ENCODE measurements at regions not wholly inside any gene's neighbourhood (a gene's known extent, or its start where the extent isn't known, plus 50 kb on each side); places are given as distances from the start of the nearest gene placed in this dataset.

- H3K4me3 Mint-ChIP-seq (ENCODE audit: unreplicated experiment) = no peak overlapping the region
- no peak overlapping the region for H3K27ac Mint-ChIP-seq (ENCODE audit: unreplicated experiment)
- no peak for DNase-seq (ENCODE audit: low spot score)
- H3K27me3 Mint-ChIP-seq (ENCODE audit: unreplicated experiment) = no peaks in the 10 kb centered on the region
- TF ChIP-seq CTCF (IDR thresholded peaks at IDR 0.05; ENCODE audit: unreplicated experiment) = no peak
- H3K36me3 Mint-ChIP-seq (ENCODE audit: low read depth, unreplicated experiment) = no peaks in the 10 kb centered on the region
- no peaks in the 10 kb centered on the region for H3K4me1 Mint-ChIP-seq (ENCODE audit: unreplicated experiment)
- peaks cover 4% of the 10 kb centered on the region for H3K9me3 Mint-ChIP-seq (ENCODE audit: unreplicated experiment)
These were observed 994.9 kb upstream of the SLIT2 start for GRCh38 chr4:19256823-19257222.

GRCh38 chr4:19254486-19254885, 997.2 kb upstream of the SLIT2 start:
- H3K4me3 Mint-ChIP-seq (ENCODE audit: unreplicated experiment) = no peak overlapping the region
- DNase-seq (ENCODE audit: low spot score) = no peak
- no peak for TF ChIP-seq CTCF (IDR thresholded peaks at IDR 0.05; ENCODE audit: unreplicated experiment)
- no peaks in the 10 kb centered on the region for H3K4me1 Mint-ChIP-seq (ENCODE audit: unreplicated experiment)
- H3K27me3 Mint-ChIP-seq (ENCODE audit: unreplicated experiment) = peaks cover 4% of the 10 kb centered on the region
- H3K9me3 Mint-ChIP-seq (ENCODE audit: unreplicated experiment) = peaks cover 4% of the 10 kb centered on the region
- no peaks in the 10 kb centered on the region for H3K36me3 Mint-ChIP-seq (ENCODE audit: low read depth, unreplicated experiment)
- no peak overlapping the region for H3K27ac Mint-ChIP-seq (ENCODE audit: unreplicated experiment)

- Mint-ChIP-seq H3K27me3 (ENCODE audit: unreplicated experiment) (peaks cover 4% of the 10 kb centered on the region), H3K4me3 (ENCODE audit: unreplicated experiment) (no peak overlapping the region), H3K27ac (ENCODE audit: unreplicated experiment) (no peak overlapping the region), H3K9me3 (ENCODE audit: unreplicated experiment) (no peaks in the 10 kb centered on the region), H3K36me3 (ENCODE audit: low read depth, unreplicated experiment) (no peaks in the 10 kb centered on the region), H3K4me1 (ENCODE audit: unreplicated experiment) (peaks cover 4% of the 10 kb centered on the region)
- no peak for DNase-seq (ENCODE audit: low spot score)
- no peak for TF ChIP-seq CTCF (IDR thresholded peaks at IDR 0.05; ENCODE audit: unreplicated experiment)
These were observed 1003.7 kb upstream of the SLIT2 start for GRCh38 chr4:19248023-19248422.

DNA sequence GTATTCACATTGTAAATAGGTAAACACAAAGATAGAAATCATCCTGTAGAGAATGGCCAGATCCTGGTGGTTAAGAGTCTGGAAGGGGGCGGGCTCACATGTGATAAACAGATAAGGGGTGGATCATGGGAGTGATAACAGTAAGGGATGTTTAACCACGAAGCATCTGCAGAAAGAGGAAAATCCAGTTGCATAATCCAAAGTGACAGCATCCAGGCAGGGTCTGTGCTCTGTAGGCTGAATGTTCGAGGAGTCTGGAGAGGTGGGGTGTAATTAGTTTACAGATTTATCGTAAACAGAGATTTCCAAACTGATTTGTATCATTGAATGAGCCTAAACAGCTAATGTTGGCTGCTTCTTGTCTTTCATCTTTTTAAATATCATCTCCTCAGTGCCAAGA, 1009.8 kb upstream of the SLIT2 start:
- no peaks in the 10 kb centered on the region for H3K27me3 Mint-ChIP-seq (ENCODE audit: unreplicated experiment)
- no peaks in the 10 kb centered on the region for H3K9me3 Mint-ChIP-seq (ENCODE audit: unreplicated experiment)
- TF ChIP-seq CTCF (IDR thresholded peaks at IDR 0.05; ENCODE audit: unreplicated experiment) = no peak
- H3K36me3 Mint-ChIP-seq (ENCODE audit: low read depth, unreplicated experiment) = no peaks in the 10 kb centered on the region
- DNase-seq (ENCODE audit: low spot score) = no peak
- H3K4me3 Mint-ChIP-seq (ENCODE audit: unreplicated experiment) = no peak overlapping the region
- peaks cover 4% of the 10 kb centered on the region for H3K4me1 Mint-ChIP-seq (ENCODE audit: unreplicated experiment)
- no peak overlapping the region for H3K27ac Mint-ChIP-seq (ENCODE audit: unreplicated experiment)

- H3K27ac Mint-ChIP-seq (ENCODE audit: unreplicated experiment) = no peak overlapping the region
- no peak for DNase-seq (ENCODE audit: low spot score)
- TF ChIP-seq CTCF (IDR thresholded peaks at IDR 0.05; ENCODE audit: unreplicated experiment) = no peak
- no peaks in the 10 kb centered on the region for H3K27me3 Mint-ChIP-seq (ENCODE audit: unreplicated experiment)
- no peaks in the 10 kb centered on the region for H3K9me3 Mint-ChIP-seq (ENCODE audit: unreplicated experiment)
- H3K4me3 Mint-ChIP-seq (ENCODE audit: unreplicated experiment) = no peak overlapping the region
- no peaks in the 10 kb centered on the region for H3K36me3 Mint-ChIP-seq (ENCODE audit: low read depth, unreplicated experiment)
- H3K4me1 Mint-ChIP-seq (ENCODE audit: unreplicated experiment) = peaks cover 2% of the 10 kb centered on the region
These were observed 1012.1 kb upstream of the SLIT2 start for GRCh38 chr4:19239565-19239964.

Data from endothelial cell (in vitro differentiated cells).